Loucy (cell line): ENCODE measurements at regions not wholly inside any gene's neighbourhood (a gene's known extent, or its start where the extent isn't known, plus 50 kb on each side); places are given as distances from the start of the nearest gene placed in this dataset.

ENCODE experiments used
- H2AFZ ChIP-seq: fragments of 200-600 bp; sonication (generic); 2 replicates; pipeline ENCODE4 v1.6.0; 2016; ENCODE audit warnings: antibody characterized with exemption, mild to moderate bottlenecking, low read length, moderate library complexity
- H3F3A ChIP-seq: fragments of 200-600 bp; 2 replicates; pipeline ENCODE4 v1.6.0; 2016; ENCODE audit warnings: antibody characterized with exemption, low read depth, mild to moderate bottlenecking
- H3K27me3 ChIP-seq: fragments of 200-600 bp; sonication (generic); 2 replicates; pipeline ENCODE4 v1.6.1; 2014; ENCODE audit warnings: low read length, mild to moderate bottlenecking; ENCODE audit not compliant: insufficient read depth, poor library complexity, severe bottlenecking
- H3K36me3 ChIP-seq: fragments of 200-600 bp; sonication (generic); 2 replicates; pipeline ENCODE4 v1.6.1; 2016; ENCODE audit warnings: low read length; ENCODE audit not compliant: insufficient read depth
- H3K4me1 ChIP-seq: fragments of 200-600 bp; sonication (generic); 2 replicates; pipeline ENCODE4 v1.5.1; 2014; ENCODE audit warnings: low read length, mild to moderate bottlenecking; ENCODE audit not compliant: insufficient read depth, poor library complexity, severe bottlenecking
- H3K4me2 ChIP-seq: fragments of 200-600 bp; sonication (generic); 2 replicates; pipeline ENCODE4 v1.6.0; 2014; ENCODE audit warnings: antibody characterized with exemption, low read length, low read depth, mild to moderate bottlenecking; ENCODE audit not compliant: poor library complexity, severe bottlenecking
- H3K4me3 ChIP-seq: fragments of 200-600 bp; sonication (generic); 2 replicates; pipeline ENCODE4 v1.5.1; 2014; ENCODE audit warnings: low read length, mild to moderate bottlenecking, mixed read lengths; ENCODE audit not compliant: poor library complexity, severe bottlenecking
- H3K79me2 ChIP-seq: fragments of 200-600 bp; sonication (generic); 2 replicates; pipeline ENCODE4 v1.6.1; 2014; ENCODE audit warnings: low read length; ENCODE audit not compliant: insufficient read depth
- H3K9ac ChIP-seq: fragments of 200-600 bp; sonication (generic); 2 replicates; pipeline ENCODE4 v1.6.0; 2014; ENCODE audit warnings: mild to moderate bottlenecking, low read depth, low read length, moderate library complexity; ENCODE audit not compliant: poor library complexity, severe bottlenecking
- H3K9me2 ChIP-seq: fragments of 200-600 bp; sonication (generic); replicated peaks from 2 replicates; pipeline ENCODE4 v1.6.1; 2016; ENCODE audit warnings: low read depth, low read length, mixed read lengths
- H3K9me3 ChIP-seq: fragments of 200-600 bp; sonication (generic); 2 replicates; pipeline ENCODE4 v1.6.1; 2014; ENCODE audit warnings: mild to moderate bottlenecking, antibody characterized with exemption, low read length, low read depth; ENCODE audit not compliant: insufficient read depth
- H4K20me1 ChIP-seq: fragments of 200-600 bp; sonication (generic); 2 replicates; pipeline ENCODE4 v1.6.0; 2014; ENCODE audit warnings: antibody characterized with exemption, low read length, mild to moderate bottlenecking; ENCODE audit not compliant: insufficient read depth, poor library complexity, severe bottlenecking
- CTCF ChIP-seq: fragments of 200-600 bp; sonication (generic); conservative IDR thresholded peaks from 2 replicates; pipeline ENCODE4 v1.5.1; 2014; ENCODE audit warnings: mild to moderate bottlenecking, antibody characterized with exemption, low read length
- EZH2phosphoT487 ChIP-seq: fragments of 200-600 bp; IDR thresholded peaks from 2 replicates; pipeline ENCODE4 v1.6.1; 2018; ENCODE audit warnings: antibody characterized with exemption, mild to moderate bottlenecking, moderate library complexity, borderline replicate concordance

GRCh38 chr2:236908439-236909192 is 177.1 kb upstream of the COPS8 start:
- H4K20me1 ChIP-seq, result no peaks in the 10 kb centered on the region
- H3K9ac ChIP-seq, result no peak overlapping the region
- H3K9me2 ChIP-seq, result no peaks in the 10 kb centered on the region
- H3K9me3 ChIP-seq, result no peaks in the 10 kb centered on the region
- H3F3A ChIP-seq, result no peaks in the 10 kb centered on the region
- H3K36me3 ChIP-seq, result no peaks in the 10 kb centered on the region
- TF ChIP-seq CTCF (no peak), EZH2phosphoT487 (no peak)
- H3K4me2 ChIP-seq, result no peak overlapping the region
- no peaks in the 10 kb centered on the region for H3K79me2 ChIP-seq
- peaks cover 7% of the 10 kb centered on the region for H3K4me1 ChIP-seq
- H3K4me3 ChIP-seq, result no peak overlapping the region
- no peaks in the 10 kb centered on the region for H3K27me3 ChIP-seq
- H2AFZ ChIP-seq, result no peak overlapping the region

GRCh38 chr2:236909193-236909504 is 176.5 kb upstream of the COPS8 start:
- H3K4me3 ChIP-seq, result no peak overlapping the region
- H3F3A ChIP-seq, result no peaks in the 10 kb centered on the region
- H4K20me1 ChIP-seq, result no peaks in the 10 kb centered on the region
- no peak overlapping the region for H2AFZ ChIP-seq
- H3K4me2 ChIP-seq, result no peak overlapping the region
- H3K9ac ChIP-seq, result no peak overlapping the region
- H3K9me2 ChIP-seq, result no peaks in the 10 kb centered on the region
- H3K27me3 ChIP-seq, result no peaks in the 10 kb centered on the region
- no peaks in the 10 kb centered on the region for H3K79me2 ChIP-seq
- no peaks in the 10 kb centered on the region for H3K9me3 ChIP-seq
- TF ChIP-seq EZH2phosphoT487, result no peak
- peaks cover 7% of the 10 kb centered on the region for H3K4me1 ChIP-seq
- H3K36me3 ChIP-seq, result no peaks in the 10 kb centered on the region

GRCh38 chr2:236909802-236910201 is 175.9 kb upstream of the COPS8 start:
- no peak overlapping the region for H3K4me2 ChIP-seq

More at GRCh38 chr2:236909802-236910201, 175.9 kb upstream of the COPS8 start:
- H2AFZ ChIP-seq, result no peak overlapping the region
- H3K9me2 ChIP-seq, result no peaks in the 10 kb centered on the region
- H3K79me2 ChIP-seq, result no peaks in the 10 kb centered on the region
- no peaks in the 10 kb centered on the region for H3K9me3 ChIP-seq
- H3K27me3 ChIP-seq, result no peaks in the 10 kb centered on the region
- no peaks in the 10 kb centered on the region for H4K20me1 ChIP-seq
- H3K4me1 ChIP-seq, result peaks cover 7% of the 10 kb centered on the region
- no peak for TF ChIP-seq EZH2phosphoT487
- TF ChIP-seq CTCF, result no peak
- H3K9ac ChIP-seq, result no peak overlapping the region
- H3K36me3 ChIP-seq, result no peaks in the 10 kb centered on the region
- no peak overlapping the region for H3K4me3 ChIP-seq
- no peaks in the 10 kb centered on the region for H3F3A ChIP-seq
